Keratinocyte (primary cell): ENCODE measurements at regions not wholly inside any gene's neighbourhood (a gene's known extent, or its start where the extent isn't known, plus 50 kb on each side); places are given as distances from the start of the nearest gene placed in this dataset.

ENCODE experiments used
- DNase-seq: peaks from one replicate; pipeline ENCODE4 v3.0.0-alpha.2; 2011; ENCODE audit warnings: low read depth, missing footprints, low spot score
- FAIRE-seq: peaks from 2 replicates; lab custom pipeline; 2011; peaks lifted over from hg19 to GRCh38; lab: Jason Lieb, UNC
- H2AFZ ChIP-seq: 2 replicates; pipeline ENCODE4 v1.6.0; 2012; ENCODE audit warnings: low read length, control low read depth, inconsistent platforms; ENCODE audit not compliant: control insufficient read depth
- H3K27ac ChIP-seq: 2 replicates; pipeline ENCODE4 v1.5.1; 2011; ENCODE audit warnings: low read length; ENCODE audit not compliant: control insufficient read depth, insufficient read depth
- H3K27me3 ChIP-seq: 3 replicates; pipeline ENCODE4 v1.6.0; 2011; ENCODE audit warnings: low read length; ENCODE audit not compliant: control insufficient read depth, insufficient read depth; ENCODE audit errors: extremely low read depth
- H3K36me3 ChIP-seq, 2 experiments: 2 replicates in 1 of 2; 3 replicates in 1 of 2; pipeline ENCODE4 v1.5.1; 2011; ENCODE audit warnings: low read length in 2 of 2, mild to moderate bottlenecking in 1 of 2; ENCODE audit not compliant: control insufficient read depth in 2 of 2, insufficient read depth in 2 of 2; ENCODE audit errors: extremely low read depth in 1 of 2
- H3K4me1 ChIP-seq: 3 replicates; pipeline ENCODE4 v1.5.1; 2011; ENCODE audit warnings: low read length; ENCODE audit not compliant: control insufficient read depth, insufficient read depth; ENCODE audit errors: extremely low read depth
- H3K4me2 ChIP-seq: 3 replicates; pipeline ENCODE4 v1.6.0; 2011; ENCODE audit warnings: low read depth, low read length; ENCODE audit not compliant: control insufficient read depth, insufficient read depth; ENCODE audit errors: extremely low read depth
- H3K4me3 ChIP-seq, 3 experiments: fragments of 200-600 bp in 1 of 3; sonication (generic) in 1 of 3; 2 replicates in 2 of 3; 3 replicates in 1 of 3; pipeline ENCODE4 v1.5.1; 2011 to 2016; ENCODE audit warnings: low read length in 3 of 3, mild to moderate bottlenecking in 3 of 3, control low read depth in 2 of 3, inconsistent platforms in 1 of 3, low read depth in 1 of 3, mixed read lengths in 1 of 3, mixed run types in 1 of 3, moderate library complexity in 1 of 3; ENCODE audit not compliant: control insufficient read depth in 2 of 3, insufficient read depth in 2 of 3; ENCODE audit errors: extremely low read depth in 1 of 3
- H3K79me2 ChIP-seq: 2 replicates; pipeline ENCODE4 v1.6.0; 2012; ENCODE audit warnings: low read length; ENCODE audit not compliant: control insufficient read depth, insufficient read depth
- H3K9ac ChIP-seq: 3 replicates; pipeline ENCODE4 v1.6.0; 2011; ENCODE audit warnings: low read length; ENCODE audit not compliant: control insufficient read depth, insufficient read depth; ENCODE audit errors: extremely low read depth
- H3K9me1 ChIP-seq: 3 replicates; pipeline ENCODE4 v1.6.0; 2011; ENCODE audit warnings: low read length; ENCODE audit not compliant: control insufficient read depth, insufficient read depth; ENCODE audit errors: extremely low read depth
- H3K9me3 ChIP-seq: 2 replicates; pipeline ENCODE4 v1.5.1; 2012; ENCODE audit warnings: low read depth, low read length; ENCODE audit not compliant: control insufficient read depth
- H4K20me1 ChIP-seq: 3 replicates; pipeline ENCODE4 v1.6.0; 2011; ENCODE audit warnings: low read length; ENCODE audit not compliant: control insufficient read depth, insufficient read depth; ENCODE audit errors: extremely low read depth
- CTCF ChIP-seq, 3 experiments: IDR thresholded peaks in 1 of 3; conservative IDR thresholded peaks in 1 of 3; optimal IDR thresholded peaks in 1 of 3; 2 replicates in 2 of 3; 3 replicates in 1 of 3; pipeline versions ENCODE3 to v1.5.1; 2011; ENCODE audit warnings: low read length in 3 of 3, mild to moderate bottlenecking in 3 of 3, moderate library complexity in 2 of 3, control low read depth in 1 of 3, inconsistent platforms in 1 of 3; ENCODE audit not compliant: insufficient read depth in 2 of 3; ENCODE audit errors: extremely low read depth in 1 of 3
- EZH2 ChIP-seq: IDR thresholded peaks from one replicate; pipeline ENCODE4 v1.6.1; 2012; ENCODE audit warnings: inconsistent platforms, mild to moderate bottlenecking, low read length, moderate library complexity
- dilution Hi-C: fragments of 300-500 bp; cut with MboI; formaldehyde crosslinking; loops from one replicate; pipeline ENCODE4 v1.7.0; 2020; ENCODE audit warnings: low sequenced_read_pairs; ENCODE audit not compliant: extremely low pct_ligation_motif_present

- FAIRE-seq (no peak), DNase-seq (no peak)
- Histone ChIP-seq H4K20me1 (no peaks in the 10 kb centered on the region), H3K4me1 (no peaks in the 10 kb centered on the region), H3K27me3 (peaks cover 17% of the 10 kb centered on the region), H3K4me3 (no peak overlapping the region), H3K79me2 (no peaks in the 10 kb centered on the region), H3K9me1 (no peaks in the 10 kb centered on the region), H2AFZ (no peak overlapping the region), H3K9me3 (no peaks in the 10 kb centered on the region), H3K9ac (no peak overlapping the region), H3K27ac (no peak overlapping the region), H3K4me2 (no peak overlapping the region), H3K36me3 (no peaks in the 10 kb centered on the region)
- dilution Hi-C loops, result no loop called here
- TF ChIP-seq EZH2, result no peak
- TF ChIP-seq CTCF (optimal IDR thresholded peaks at IDR 0.05 in 1 of 3, IDR thresholded peaks at IDR 0.05 in 1 of 3, conservative IDR thresholded peaks at IDR 0.05 in 1 of 3; ENCODE audit: extremely low read depth in 1 of 3, insufficient read depth in 2 of 3, low read length in 3 of 3), result no peak
Observed at GRCh38 chr7:1323178-1324027, 90.7 kb downstream of the UNCX start.

- H3K9me1 ChIP-seq, result no peaks in the 10 kb centered on the region
Observed at GRCh38 chr7:1324028-1324900, 91.6 kb downstream of the UNCX start.

More at GRCh38 chr7:1324028-1324900, 91.6 kb downstream of the UNCX start:
- TF ChIP-seq CTCF (optimal IDR thresholded peaks at IDR 0.05 in 1 of 3, IDR thresholded peaks at IDR 0.05 in 1 of 3, conservative IDR thresholded peaks at IDR 0.05 in 1 of 3; ENCODE audit: extremely low read depth in 1 of 3, insufficient read depth in 2 of 3, low read length in 3 of 3), result no peak
- TF ChIP-seq EZH2, result no peak
- Histone ChIP-seq H3K4me3 (no peak overlapping the region), H3K4me1 (no peaks in the 10 kb centered on the region), H3K36me3 (no peaks in the 10 kb centered on the region), H3K9me3 (no peaks in the 10 kb centered on the region), H3K79me2 (no peaks in the 10 kb centered on the region), H3K4me2 (no peak overlapping the region), H3K27ac (no peak overlapping the region), H3K27me3 (peaks cover 17% of the 10 kb centered on the region), H4K20me1 (no peaks in the 10 kb centered on the region), H2AFZ (no peak overlapping the region), H3K9ac (no peak overlapping the region)
- no peak for DNase-seq
- no peak for FAIRE-seq
- dilution Hi-C loops, result no loop called here
